ENCODE measurements at regions not wholly inside any gene's neighbourhood (a gene's known extent, or its start where the extent isn't known, plus 50 kb on each side); places are given as distances from the start of the nearest gene placed in this dataset.

- ATAC-seq, result no peak
- TF ChIP-seq ZNF8 (CRISPR knock-in tag; IDR thresholded peaks at IDR 0.05), result no peak
- no peak for TF ChIP-seq ESRRG (CRISPR knock-in tag; IDR thresholded peaks at IDR 0.05)
- TF ChIP-seq CSDC2 (CRISPR knock-in tag; IDR thresholded peaks at IDR 0.05), result no peak
- TF ChIP-seq ARNTL (CRISPR knock-in tag; IDR thresholded peaks at IDR 0.05; ENCODE audit: borderline replicate concordance, low read depth), result no peak
- TF ChIP-seq OSR1 (CRISPR knock-in tag; IDR thresholded peaks at IDR 0.05), result no peak
- no peak for TF ChIP-seq GLIS3 (CRISPR knock-in tag; IDR thresholded peaks at IDR 0.05)
- TF ChIP-seq, protein P1, sequence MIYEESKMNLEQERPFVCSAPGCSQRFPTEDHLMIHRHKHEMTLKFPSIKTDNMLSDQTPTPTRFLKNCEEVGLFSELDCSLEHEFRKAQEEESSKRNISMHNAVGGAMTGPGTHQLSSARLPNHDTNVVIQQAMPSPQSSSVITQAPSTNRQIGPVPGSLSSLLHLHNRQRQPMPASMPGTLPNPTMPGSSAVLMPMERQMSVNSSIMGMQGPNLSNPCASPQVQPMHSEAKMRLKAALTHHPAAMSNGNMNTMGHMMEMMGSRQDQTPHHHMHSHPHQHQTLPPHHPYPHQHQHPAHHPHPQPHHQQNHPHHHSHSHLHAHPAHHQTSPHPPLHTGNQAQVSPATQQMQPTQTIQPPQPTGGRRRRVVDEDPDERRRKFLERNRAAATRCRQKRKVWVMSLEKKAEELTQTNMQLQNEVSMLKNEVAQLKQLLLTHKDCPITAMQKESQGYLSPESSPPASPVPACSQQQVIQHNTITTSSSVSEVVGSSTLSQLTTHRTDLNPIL (CRISPR knock-in tag; IDR thresholded peaks at IDR 0.05; ENCODE audit: low read depth), result no peak
- no peak for TF ChIP-seq ZC3H10 (CRISPR knock-in tag; IDR thresholded peaks at IDR 0.05)
- TF ChIP-seq ZFP30 (CRISPR knock-in tag; IDR thresholded peaks at IDR 0.05), result no peak
- no peak for TF ChIP-seq BACH2 (CRISPR knock-in tag; IDR thresholded peaks at IDR 0.05; ENCODE audit: borderline replicate concordance)
- TF ChIP-seq, protein P2, sequence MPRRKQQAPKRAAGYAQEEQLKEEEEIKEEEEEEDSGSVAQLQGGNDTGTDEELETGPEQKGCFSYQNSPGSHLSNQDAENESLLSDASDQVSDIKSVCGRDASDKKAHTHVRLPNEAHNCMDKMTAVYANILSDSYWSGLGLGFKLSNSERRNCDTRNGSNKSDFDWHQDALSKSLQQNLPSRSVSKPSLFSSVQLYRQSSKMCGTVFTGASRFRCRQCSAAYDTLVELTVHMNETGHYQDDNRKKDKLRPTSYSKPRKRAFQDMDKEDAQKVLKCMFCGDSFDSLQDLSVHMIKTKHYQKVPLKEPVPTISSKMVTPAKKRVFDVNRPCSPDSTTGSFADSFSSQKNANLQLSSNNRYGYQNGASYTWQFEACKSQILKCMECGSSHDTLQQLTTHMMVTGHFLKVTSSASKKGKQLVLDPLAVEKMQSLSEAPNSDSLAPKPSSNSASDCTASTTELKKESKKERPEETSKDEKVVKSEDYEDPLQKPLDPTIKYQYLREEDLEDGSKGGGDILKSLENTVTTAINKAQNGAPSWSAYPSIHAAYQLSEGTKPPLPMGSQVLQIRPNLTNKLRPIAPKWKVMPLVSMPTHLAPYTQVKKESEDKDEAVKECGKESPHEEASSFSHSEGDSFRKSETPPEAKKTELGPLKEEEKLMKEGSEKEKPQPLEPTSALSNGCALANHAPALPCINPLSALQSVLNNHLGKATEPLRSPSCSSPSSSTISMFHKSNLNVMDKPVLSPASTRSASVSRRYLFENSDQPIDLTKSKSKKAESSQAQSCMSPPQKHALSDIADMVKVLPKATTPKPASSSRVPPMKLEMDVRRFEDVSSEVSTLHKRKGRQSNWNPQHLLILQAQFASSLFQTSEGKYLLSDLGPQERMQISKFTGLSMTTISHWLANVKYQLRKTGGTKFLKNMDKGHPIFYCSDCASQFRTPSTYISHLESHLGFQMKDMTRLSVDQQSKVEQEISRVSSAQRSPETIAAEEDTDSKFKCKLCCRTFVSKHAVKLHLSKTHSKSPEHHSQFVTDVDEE (CRISPR knock-in tag; IDR thresholded peaks at IDR 0.05), result no peak
- no peak for TF ChIP-seq POU6F1 (CRISPR knock-in tag; IDR thresholded peaks at IDR 0.05; ENCODE audit: borderline replicate concordance, low read depth)
- TF ChIP-seq SNAI2 (CRISPR knock-in tag; IDR thresholded peaks at IDR 0.05), result no peak
- TF ChIP-seq ISL1 (CRISPR knock-in tag; IDR thresholded peaks at IDR 0.05), result no peak
- TF ChIP-seq, protein P3, sequence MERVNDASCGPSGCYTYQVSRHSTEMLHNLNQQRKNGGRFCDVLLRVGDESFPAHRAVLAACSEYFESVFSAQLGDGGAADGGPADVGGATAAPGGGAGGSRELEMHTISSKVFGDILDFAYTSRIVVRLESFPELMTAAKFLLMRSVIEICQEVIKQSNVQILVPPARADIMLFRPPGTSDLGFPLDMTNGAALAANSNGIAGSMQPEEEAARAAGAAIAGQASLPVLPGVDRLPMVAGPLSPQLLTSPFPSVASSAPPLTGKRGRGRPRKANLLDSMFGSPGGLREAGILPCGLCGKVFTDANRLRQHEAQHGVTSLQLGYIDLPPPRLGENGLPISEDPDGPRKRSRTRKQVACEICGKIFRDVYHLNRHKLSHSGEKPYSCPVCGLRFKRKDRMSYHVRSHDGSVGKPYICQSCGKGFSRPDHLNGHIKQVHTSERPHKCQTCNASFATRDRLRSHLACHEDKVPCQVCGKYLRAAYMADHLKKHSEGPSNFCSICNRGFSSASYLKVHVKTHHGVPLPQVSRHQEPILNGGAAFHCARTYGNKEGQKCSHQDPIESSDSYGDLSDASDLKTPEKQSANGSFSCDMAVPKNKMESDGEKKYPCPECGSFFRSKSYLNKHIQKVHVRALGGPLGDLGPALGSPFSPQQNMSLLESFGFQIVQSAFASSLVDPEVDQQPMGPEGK (CRISPR knock-in tag; IDR thresholded peaks at IDR 0.05; ENCODE audit: borderline replicate concordance), result no peak
These were observed 88.2 kb downstream of the SMPDL3A start for GRCh38 chr6:122877302-122877701.

GRCh38 chr6:122878796-122879195 lies 89.7 kb downstream of the SMPDL3A start:
- ATAC-seq, result no peak
- TF ChIP-seq, protein P4, sequence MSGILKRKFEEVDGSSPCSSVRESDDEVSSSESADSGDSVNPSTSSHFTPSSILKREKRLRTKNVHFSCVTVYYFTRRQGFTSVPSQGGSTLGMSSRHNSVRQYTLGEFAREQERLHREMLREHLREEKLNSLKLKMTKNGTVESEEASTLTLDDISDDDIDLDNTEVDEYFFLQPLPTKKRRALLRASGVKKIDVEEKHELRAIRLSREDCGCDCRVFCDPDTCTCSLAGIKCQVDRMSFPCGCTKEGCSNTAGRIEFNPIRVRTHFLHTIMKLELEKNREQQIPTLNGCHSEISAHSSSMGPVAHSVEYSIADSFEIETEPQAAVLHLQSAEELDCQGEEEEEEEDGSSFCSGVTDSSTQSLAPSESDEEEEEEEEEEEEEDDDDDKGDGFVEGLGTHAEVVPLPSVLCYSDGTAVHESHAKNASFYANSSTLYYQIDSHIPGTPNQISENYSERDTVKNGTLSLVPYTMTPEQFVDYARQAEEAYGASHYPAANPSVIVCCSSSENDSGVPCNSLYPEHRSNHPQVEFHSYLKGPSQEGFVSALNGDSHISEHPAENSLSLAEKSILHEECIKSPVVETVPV (CRISPR knock-in tag; IDR thresholded peaks at IDR 0.05), result no peak
- TF ChIP-seq ISL1 (CRISPR knock-in tag; IDR thresholded peaks at IDR 0.05) (no peak), SNAI2 (CRISPR knock-in tag; IDR thresholded peaks at IDR 0.05) (no peak), BACH2 (CRISPR knock-in tag; IDR thresholded peaks at IDR 0.05; ENCODE audit: borderline replicate concordance) (no peak), ZFP30 (CRISPR knock-in tag; IDR thresholded peaks at IDR 0.05) (no peak), TOX (CRISPR knock-in tag; IDR thresholded peaks at IDR 0.05; ENCODE audit: borderline replicate concordance) (no peak), ZFP3 (CRISPR knock-in tag; IDR thresholded peaks at IDR 0.05) (no peak), RARB (CRISPR knock-in tag; IDR thresholded peaks at IDR 0.05) (no peak), OSR1 (CRISPR knock-in tag; IDR thresholded peaks at IDR 0.05) (no peak), ZNF8 (CRISPR knock-in tag; IDR thresholded peaks at IDR 0.05) (no peak), ZC3H10 (CRISPR knock-in tag; IDR thresholded peaks at IDR 0.05) (no peak), TCF4 (CRISPR knock-in tag; IDR thresholded peaks at IDR 0.05; ENCODE audit: borderline replicate concordance) (no peak), ESRRG (CRISPR knock-in tag; IDR thresholded peaks at IDR 0.05) (no peak), PPARA (CRISPR knock-in tag; IDR thresholded peaks at IDR 0.05; ENCODE audit: borderline replicate concordance) (no peak)
- TF ChIP-seq, protein P2 (CRISPR knock-in tag; IDR thresholded peaks at IDR 0.05), result no peak
- TF ChIP-seq, protein P1 (CRISPR knock-in tag; IDR thresholded peaks at IDR 0.05; ENCODE audit: low read depth), result no peak
